ENCODE measurements at regions not wholly inside any gene's neighbourhood (a gene's known extent, or its start where the extent isn't known, plus 50 kb on each side); places are given as distances from the start of the nearest gene placed in this dataset.

DNA sequence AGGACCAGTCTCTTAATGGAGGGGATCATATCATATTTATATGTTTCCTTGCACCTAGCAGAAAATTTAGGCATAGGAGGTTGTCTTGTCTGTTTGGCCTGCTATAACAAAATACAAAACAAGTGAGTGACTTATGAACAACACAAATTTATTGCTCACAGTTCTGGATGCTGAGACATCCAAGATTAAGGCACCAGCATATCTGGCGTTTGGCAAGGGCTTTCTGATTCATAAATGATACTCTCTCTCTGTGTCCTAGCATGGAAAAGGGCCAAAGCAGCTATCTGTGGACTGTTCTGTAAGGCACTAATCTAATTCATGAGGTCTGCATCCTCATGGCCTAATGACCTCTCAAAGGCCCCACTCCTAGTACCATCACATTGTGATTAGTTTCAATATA lies 683.0 kb downstream of the NR2F2 start:
- no peak for DNase-seq (ENCODE audit: low read depth in 2 of 2)

DNA sequence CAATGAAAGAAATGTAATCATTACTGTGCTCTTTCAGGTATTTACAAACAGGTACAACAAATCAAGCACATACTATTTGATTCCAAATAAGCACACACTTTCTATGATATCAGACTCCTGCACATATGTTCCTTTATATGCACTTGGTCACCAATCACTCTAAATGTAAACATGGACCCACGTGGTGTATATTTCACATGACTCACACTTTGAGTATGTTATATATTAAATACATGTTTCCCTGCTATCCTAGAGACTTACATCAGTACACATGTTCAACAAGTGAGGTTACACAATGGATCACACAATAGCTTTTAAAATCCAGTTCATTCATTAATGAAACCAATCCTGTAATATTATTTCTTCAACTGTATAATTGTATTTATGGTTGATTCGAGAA lies 683.5 kb downstream of the NR2F2 start:
- no peak for DNase-seq (ENCODE audit: low read depth in 2 of 2)

GRCh38 chr15:97023488-97023844 lies 693.0 kb downstream of the NR2F2 start:
- no peak for DNase-seq (ENCODE audit: low read depth in 2 of 2)

DNA sequence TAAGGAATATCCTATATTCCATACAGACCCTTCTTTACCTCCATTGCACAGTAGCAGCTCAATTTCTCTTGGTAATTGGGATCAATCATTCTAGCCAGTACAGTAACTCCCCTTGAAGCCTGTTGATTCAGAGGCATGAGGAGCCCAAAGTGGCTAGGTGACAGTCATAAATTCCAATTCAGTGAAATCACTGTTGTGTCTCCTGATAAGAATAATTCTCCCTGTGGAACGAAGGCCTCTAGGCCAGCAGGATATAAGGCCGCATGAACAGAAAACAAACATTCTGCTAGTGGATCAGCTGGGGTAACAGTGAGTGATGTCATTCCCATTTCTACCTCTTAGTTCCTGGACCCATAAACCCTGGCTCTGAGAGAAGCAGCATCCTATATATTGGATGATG lies 696.3 kb downstream of the NR2F2 start:
- DNase-seq (ENCODE audit: low read depth in 2 of 2), result no peak

DNA sequence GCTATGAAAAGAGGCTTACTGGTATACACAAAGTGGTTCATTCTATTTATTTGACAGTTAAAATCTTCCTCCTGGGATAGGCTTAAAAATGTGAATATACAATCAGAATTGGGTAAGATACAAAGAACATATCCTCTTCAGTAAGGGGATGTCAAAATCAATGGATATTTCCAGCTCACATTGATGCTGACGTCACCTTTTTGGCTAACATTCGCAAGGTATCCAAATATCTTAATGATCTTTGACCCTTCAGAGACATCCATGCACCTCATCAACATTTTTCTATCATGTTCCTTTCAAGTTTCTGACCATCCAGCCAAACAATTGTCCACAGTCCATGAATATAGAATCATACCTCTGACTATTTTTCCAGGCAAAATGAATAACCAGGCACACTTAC lies 697.3 kb downstream of the NR2F2 start:
- no peak for DNase-seq (ENCODE audit: low read depth in 2 of 2)

DNA sequence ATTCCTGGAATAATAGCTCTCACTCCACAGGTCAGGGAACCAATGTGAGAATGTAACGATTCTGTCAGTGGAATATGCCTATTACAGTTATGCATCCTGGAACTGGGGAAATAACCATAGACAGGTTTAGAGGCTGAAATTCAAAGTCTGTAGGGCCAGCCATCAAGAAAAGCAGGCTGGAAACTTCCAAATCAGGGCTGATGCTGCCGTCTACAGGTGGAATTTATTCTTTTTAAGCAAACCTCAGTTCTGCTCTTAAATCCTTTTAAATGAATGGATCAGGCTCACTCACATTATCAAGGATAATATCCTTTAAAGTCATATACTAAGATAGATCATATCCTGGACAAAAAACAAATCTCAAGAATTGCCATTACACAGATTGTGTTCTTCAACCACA lies 699.8 kb downstream of the NR2F2 start:
- DNase-seq (ENCODE audit: low read depth in 2 of 2), result no peak

DNA sequence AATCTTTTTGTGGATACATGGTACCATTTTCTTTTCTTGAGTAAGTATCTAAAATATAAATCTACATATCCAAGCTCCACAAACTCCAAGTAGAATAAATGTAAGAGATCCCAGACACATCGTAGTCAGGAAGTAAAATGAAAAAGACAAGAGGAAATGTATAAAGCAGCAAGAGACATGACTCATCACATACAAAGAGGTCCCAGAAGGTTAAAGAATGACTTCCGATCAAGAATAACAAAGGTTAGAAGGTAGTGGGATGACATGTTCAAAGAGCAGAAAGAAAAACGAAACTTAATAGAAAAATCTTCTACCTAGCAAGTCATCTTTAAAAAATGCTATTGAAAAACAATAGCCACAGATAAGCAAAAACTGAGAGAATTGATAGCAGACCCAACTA lies 705.8 kb downstream of the NR2F2 start:
- no peak for DNase-seq (ENCODE audit: low read depth in 2 of 2)

DNA sequence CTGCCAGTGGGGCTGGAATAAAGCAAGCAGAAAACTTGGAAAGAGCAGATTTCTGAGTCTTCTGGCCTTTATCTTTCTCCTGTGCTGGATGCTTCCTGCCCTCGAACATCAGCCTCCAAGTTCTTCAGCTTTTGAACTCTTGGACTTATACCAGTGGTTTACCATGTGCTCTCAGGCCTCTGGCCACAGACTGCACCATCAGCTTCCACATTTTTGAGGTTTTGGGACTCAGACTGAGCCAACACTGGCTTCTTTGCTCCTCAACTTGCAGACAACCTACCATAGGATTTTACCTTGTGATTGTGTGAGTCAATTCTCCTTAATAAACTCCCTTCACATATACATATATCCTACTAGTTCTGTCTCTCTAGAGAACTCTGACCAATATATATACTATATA lies 706.6 kb downstream of the NR2F2 start:
- no peak for DNase-seq (ENCODE audit: low read depth in 2 of 2)

DNA sequence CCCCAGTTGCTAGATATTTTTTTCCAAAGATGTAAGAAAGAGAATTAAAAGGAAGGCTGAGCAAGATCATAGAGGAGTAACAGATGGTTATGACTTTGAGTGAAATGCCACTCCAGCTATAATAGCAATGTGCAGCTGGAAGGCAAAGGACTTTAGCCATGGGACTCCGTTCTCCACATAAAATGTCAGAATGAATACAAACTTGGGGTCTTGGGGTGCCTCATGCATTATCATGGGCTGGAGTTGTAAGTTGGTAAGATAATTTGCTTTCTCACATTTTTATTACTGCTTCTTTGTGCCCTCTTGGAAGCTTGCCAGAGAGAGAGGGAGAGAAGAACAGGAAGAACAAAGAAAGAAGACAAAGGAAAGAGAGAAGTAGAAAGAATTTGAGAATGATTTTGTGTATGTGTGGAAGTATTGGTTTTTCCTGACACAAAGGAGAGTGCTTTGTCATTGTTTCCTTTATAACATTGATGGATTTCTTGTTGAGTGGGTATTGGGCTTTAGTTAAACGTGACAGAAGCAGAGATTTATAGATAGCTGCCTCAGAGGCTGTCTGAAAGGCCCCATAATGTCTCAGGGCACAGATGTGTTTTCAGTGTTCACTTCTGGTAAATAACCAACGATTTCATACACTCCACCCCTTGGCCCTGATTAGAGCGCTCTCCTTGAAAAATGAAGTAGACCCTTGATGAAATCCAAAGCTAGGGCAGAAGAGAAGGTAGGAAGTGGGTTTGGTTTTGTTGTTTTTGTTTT lies 715.3 kb downstream of the NR2F2 start:
- DNase-seq (ENCODE audit: low read depth in 2 of 2), result no peak

- no peak for DNase-seq (ENCODE audit: low read depth in 2 of 2)
These were observed 722.0 kb downstream of the NR2F2 start for GRCh38 chr15:97052513-97052912.

DNA sequence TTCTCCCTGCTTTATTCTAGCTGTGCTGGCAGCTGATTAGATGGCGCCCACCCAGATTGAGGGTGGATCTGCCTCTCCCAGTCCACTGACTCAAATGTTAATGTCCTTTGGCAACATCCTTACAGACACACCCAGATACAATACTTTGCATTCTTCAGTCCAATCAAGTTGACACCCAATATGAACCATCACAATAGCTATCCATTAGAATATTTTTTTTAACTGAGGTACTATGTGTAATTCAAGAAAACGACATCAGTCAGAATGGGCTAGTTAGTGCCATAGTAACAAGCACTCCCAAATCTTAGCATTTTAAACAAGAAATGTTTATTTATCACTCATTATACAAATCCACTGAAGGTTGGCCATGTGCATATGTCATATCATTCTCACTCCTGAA lies 723.1 kb downstream of the NR2F2 start:
- no peak for DNase-seq (ENCODE audit: low read depth in 2 of 2)

DNA sequence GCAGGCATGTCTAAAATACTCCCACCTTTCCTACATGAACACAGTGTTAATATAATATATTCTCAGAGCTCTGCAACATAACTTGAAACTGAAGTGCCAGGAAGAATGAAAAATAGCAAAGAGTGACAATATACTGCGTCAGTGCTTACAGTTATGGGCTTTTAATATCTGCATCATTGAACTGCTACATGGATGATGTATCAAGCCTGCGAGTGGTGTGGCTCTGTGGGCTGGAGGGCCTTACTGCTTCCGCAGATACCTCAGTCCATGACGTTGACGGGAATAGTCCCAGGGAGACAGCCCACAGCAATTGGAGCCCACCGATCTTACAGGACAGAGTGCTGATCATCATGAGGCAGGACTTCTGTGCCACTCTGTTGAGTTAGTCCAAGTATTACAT lies 727.0 kb downstream of the NR2F2 start:
- no peak for DNase-seq (ENCODE audit: low read depth in 2 of 2)

DNA sequence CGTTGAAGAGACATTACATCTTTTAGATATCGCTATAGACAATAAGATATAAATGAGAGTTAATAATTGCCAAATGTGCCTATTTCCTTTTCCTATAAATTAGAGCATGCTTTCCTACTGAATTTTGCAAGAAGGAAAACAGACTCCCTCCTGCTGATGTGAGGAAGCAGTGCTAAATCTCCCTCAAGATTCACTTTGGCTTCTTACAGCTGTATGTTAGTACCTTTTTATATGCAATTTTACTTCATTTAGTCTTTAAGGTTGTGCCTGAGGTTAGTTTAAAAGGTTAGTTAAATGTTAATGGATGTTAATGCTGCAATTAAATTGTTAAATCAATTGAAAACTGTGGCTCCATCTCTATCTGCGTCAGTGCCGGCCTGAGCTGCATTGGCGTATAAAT lies 728.8 kb downstream of the NR2F2 start:
- DNase-seq (ENCODE audit: low read depth in 2 of 2), result no peak

DNA sequence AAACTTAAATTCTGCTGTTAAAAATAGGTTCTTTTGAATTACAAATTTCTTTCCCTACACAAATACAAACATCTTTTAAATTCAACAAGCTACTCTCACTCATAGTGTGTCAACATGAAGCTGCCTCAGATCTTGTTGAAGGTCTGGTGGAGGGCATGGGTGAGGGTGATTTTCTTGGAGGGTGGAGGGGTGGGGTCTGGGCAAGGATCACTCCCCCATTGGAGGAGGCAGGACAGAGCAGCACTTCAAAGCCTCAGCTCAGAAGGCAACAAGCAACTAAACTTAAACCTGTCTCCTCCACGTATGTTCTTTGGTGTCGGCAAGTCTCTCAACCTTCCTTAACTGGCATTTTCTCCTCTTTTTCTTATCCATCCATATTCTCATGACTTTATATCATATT lies 730.9 kb downstream of the NR2F2 start:
- no peak for DNase-seq (ENCODE audit: low read depth in 2 of 2)

DNA sequence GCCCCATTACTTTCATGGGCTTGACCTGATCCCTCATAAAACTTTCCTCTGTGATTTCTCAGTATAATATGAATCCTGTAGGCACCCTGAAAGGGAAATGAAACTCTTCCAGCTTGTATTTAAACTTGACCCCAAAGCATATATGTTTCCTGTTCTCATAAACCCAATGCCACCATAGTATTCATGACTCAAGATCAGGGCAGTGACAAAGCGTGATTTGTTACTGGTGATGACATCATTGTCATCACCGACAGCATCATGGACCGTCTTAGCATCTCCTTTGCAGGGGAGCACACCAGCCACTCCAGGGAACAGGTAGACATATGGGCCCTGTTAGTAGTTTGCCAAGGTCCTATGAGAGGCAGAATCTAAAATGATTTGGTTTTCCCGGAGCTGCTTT lies 741.2 kb downstream of the NR2F2 start:
- no peak for DNase-seq (ENCODE audit: low read depth in 2 of 2)

GRCh38 chr15:97072545-97072944 lies 742.0 kb downstream of the NR2F2 start:
- no peak for DNase-seq (ENCODE audit: low read depth in 2 of 2)

DNA sequence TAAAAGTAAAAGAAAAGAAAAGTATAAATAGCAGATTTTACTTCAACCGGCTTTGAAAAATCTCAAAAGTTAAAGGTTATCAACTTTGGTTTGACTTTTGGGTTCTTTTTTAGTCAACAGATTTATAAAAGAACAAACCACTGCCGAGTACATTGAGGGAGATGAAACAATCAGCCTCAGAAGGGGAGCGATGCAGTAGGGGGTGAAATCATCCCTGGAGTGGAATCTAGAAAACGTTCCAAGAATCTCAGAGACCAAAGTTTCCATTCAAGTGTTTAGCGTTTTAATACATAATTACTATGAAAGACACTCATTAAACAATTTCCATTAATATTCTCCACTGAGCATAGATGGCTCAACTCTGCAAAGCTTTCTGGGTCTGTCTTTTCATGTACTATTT lies 745.5 kb downstream of the NR2F2 start:
- DNase-seq (ENCODE audit: low read depth in 2 of 2), result no peak

DNA sequence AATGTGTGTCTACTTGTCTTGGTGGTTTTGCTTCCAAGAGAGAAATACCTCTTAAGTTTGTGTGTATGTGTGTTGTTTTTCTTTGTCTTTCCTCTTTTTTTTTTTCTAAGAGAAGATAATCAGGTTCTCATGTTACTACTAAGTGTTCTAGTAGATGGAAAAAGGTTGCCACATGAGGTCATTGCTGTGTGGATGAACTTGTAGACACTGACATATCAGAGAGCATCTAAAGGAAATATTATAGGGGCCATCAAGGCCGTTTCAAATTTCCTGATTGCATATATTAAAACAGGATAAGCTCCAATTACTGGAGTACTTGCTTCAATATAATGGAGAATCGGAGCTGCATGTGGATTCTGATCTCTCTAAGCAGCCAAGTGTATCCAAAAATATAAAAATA lies 747.5 kb downstream of the NR2F2 start:
- DNase-seq (ENCODE audit: low read depth in 2 of 2), result no peak

- no peak for DNase-seq (ENCODE audit: low read depth in 2 of 2)
These were observed 748.1 kb downstream of the NR2F2 start for GRCh38 chr15:97078591-97078990.

- no peak for DNase-seq (ENCODE audit: low read depth in 2 of 2)
These were observed 751.2 kb downstream of the NR2F2 start for GRCh38 chr15:97081666-97082226.

DNA sequence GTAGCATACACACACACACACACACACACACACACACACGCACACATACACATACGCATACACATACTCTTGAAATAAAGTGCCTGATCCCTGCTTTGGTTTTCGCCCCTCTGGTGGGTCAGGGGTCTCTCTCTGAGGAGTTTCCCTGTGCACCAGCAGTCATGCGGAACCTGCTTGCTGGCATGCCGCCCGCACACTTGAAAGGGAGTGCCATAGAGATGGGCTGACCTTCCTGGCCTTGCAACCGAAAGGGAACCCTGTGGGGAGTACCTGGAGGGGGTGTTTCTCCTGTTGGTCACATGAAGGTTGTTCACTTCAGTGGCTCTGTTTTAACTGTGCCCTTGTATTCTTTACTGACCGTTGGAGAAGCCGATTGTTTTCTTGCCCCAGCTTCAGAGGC lies 752.3 kb downstream of the NR2F2 start:
- DNase-seq (ENCODE audit: low read depth in 2 of 2), result no peak

- no peak for DNase-seq (ENCODE audit: low read depth in 2 of 2)
These were observed 754.1 kb downstream of the NR2F2 start for GRCh38 chr15:97084650-97085049.

GRCh38 chr15:97085731-97086130 lies 755.2 kb downstream of the NR2F2 start:
- no peak for DNase-seq (ENCODE audit: low read depth in 2 of 2)

Measured in stimulated activated CD8-positive, alpha-beta memory T cell treated with anti-CD3 and anti-CD28 coated beads, Interleukin-2, amount 100 ng/mL, for 48 hours (primary cell).